H1 (cell line): ENCODE measurements at regions not wholly inside any gene's neighbourhood (a gene's known extent, or its start where the extent isn't known, plus 50 kb on each side); places are given as distances from the start of the nearest gene placed in this dataset.

ENCODE experiments used
- CTCF ChIA-PET: fragments of 300-600 bp; sonication (Branson Sonifier 250); formaldehyde crosslinking; loops from one replicate; lab custom pipeline; 2021; ENCODE audit not compliant: partially characterized antibody; lab: Charles Lee
- POLR2A ChIA-PET: fragments of 300-600 bp; sonication (Branson Sonifier 250); formaldehyde crosslinking; loops from one replicate; lab custom pipeline; 2021; ENCODE audit warnings: inconsistent platforms; ENCODE audit not compliant: partially characterized antibody; lab: Charles Lee
- DNase-seq, 2 experiments: peaks; one replicate each; pipeline versions ENCODE4 v3.0.0 to v3.0.0-alpha.2; 2010 to 2022; ENCODE audit warnings: low spot score in 2 of 2, low read depth in 1 of 2, mixed read lengths in 1 of 2
- FAIRE-seq: peaks from 2 replicates; lab custom pipeline; 2011; peaks lifted over from hg19 to GRCh38; lab: Jason Lieb, UNC
- H2AFZ ChIP-seq: 2 replicates; pipeline ENCODE4 v1.8.1; 2012; ENCODE audit warnings: low read length, inconsistent platforms
- H2AK5ac ChIP-seq: 2 replicates; pipeline ENCODE4 v1.6.1; 2013; ENCODE audit warnings: low read depth, low read length
- H2BK120ac ChIP-seq: replicated peaks from 2 replicates; pipeline ENCODE3; 2013; ENCODE audit warnings: low read depth, low read length, inconsistent platforms
- H2BK12ac ChIP-seq: 2 replicates; pipeline ENCODE4 v1.6.1; 2013; ENCODE audit warnings: low read depth, low read length
- H2BK15ac ChIP-seq: 2 replicates; pipeline ENCODE4 v1.6.1; 2013; ENCODE audit warnings: low read length
- H2BK20ac ChIP-seq: 2 replicates; pipeline ENCODE4 v1.6.1; 2013; ENCODE audit warnings: low read length
- H2BK5ac ChIP-seq: 2 replicates; pipeline ENCODE4 v1.6.1; 2013; ENCODE audit warnings: low read depth, low read length
- H3K14ac ChIP-seq: 2 replicates; pipeline ENCODE4 v1.6.1; 2013; ENCODE audit warnings: inconsistent platforms; ENCODE audit not compliant: insufficient read length
- H3K18ac ChIP-seq: 2 replicates; pipeline ENCODE4 v1.6.1; 2013; ENCODE audit warnings: low read length; ENCODE audit errors: extremely low read depth
- H3K23ac ChIP-seq: 2 replicates; pipeline ENCODE4 v1.6.1; 2013; ENCODE audit warnings: inconsistent platforms; ENCODE audit not compliant: insufficient read length
- H3K23me2 ChIP-seq: 2 replicates; pipeline ENCODE4 v1.6.1; 2013; ENCODE audit warnings: low read depth, low read length
- H3K27ac ChIP-seq: 2 replicates; pipeline ENCODE4 v1.6.1; 2011; ENCODE audit warnings: low read depth, low read length, inconsistent platforms
- H3K27me3 ChIP-seq, 4 experiments: replicated peaks in 1 of 4; 1 replicate in 1 of 4; 2 replicates in 3 of 4; pipeline versions ENCODE4 v1.6.1 to v1.8.1; 2011 to 2013; ENCODE audit warnings: low read length in 3 of 4, mild to moderate bottlenecking in 3 of 4, inconsistent platforms in 2 of 4, mixed read lengths in 2 of 4, moderate library complexity in 1 of 4; ENCODE audit not compliant: control insufficient read depth in 3 of 4, insufficient read depth in 3 of 4; ENCODE audit errors: extremely low read depth in 1 of 4
- H3K36me3 ChIP-seq, 4 experiments: 2 replicates each; pipeline versions ENCODE4 v1.6.1 to v1.8.1; 2011 to 2013; ENCODE audit warnings: mild to moderate bottlenecking in 4 of 4, low read length in 3 of 4, moderate library complexity in 2 of 4, control low read depth in 1 of 4, inconsistent platforms in 1 of 4; ENCODE audit not compliant: insufficient read depth in 4 of 4, control insufficient read depth in 2 of 4
- H3K4ac ChIP-seq: replicated peaks from 2 replicates; pipeline ENCODE3; 2013; ENCODE audit warnings: low read length, low read depth, mixed read lengths, inconsistent platforms; ENCODE audit not compliant: insufficient read length
- H3K4me1 ChIP-seq, 4 experiments: replicated peaks in 1 of 4; 1 replicate in 1 of 4; 2 replicates in 3 of 4; pipeline versions ENCODE4 v1.6.1 to v1.8.1; 2011 to 2013; ENCODE audit warnings: low read length in 3 of 4, inconsistent platforms in 2 of 4, mixed read lengths in 1 of 4; ENCODE audit not compliant: insufficient read depth in 4 of 4, control insufficient read depth in 3 of 4
- H3K4me2 ChIP-seq, 2 experiments: 2 replicates each; pipeline versions ENCODE4 v1.6.1 to v1.8.1; 2011 to 2013; ENCODE audit warnings: low read depth in 2 of 2, low read length in 2 of 2, control low read depth in 1 of 2, inconsistent platforms in 1 of 2, mild to moderate bottlenecking in 1 of 2; ENCODE audit not compliant: insufficient read depth in 1 of 2
- H3K4me3 ChIP-seq, 4 experiments: fragments of 200-600, 300-600 bp in 1 of 4; sonication (generic), shearing (Covaris generic), sonication (Bioruptor Twin) in 1 of 4; 2 replicates each; pipeline versions ENCODE4 v1.5.1 to v1.8.1; 2011 to 2016; ENCODE audit warnings: low read length in 4 of 4, low read depth in 3 of 4, control low read depth in 2 of 4, inconsistent platforms in 2 of 4, mild to moderate bottlenecking in 2 of 4, mixed read lengths in 1 of 4, moderate library complexity in 1 of 4; ENCODE audit not compliant: insufficient read depth in 2 of 4; ENCODE audit errors: extremely low read depth in 1 of 4
- H3K56ac ChIP-seq: replicated peaks from 2 replicates; pipeline ENCODE3; 2013; ENCODE audit warnings: low read depth, mild to moderate bottlenecking, mixed read lengths, low read length, inconsistent platforms; ENCODE audit not compliant: insufficient read length
- H3K79me1 ChIP-seq: 2 replicates; pipeline ENCODE4 v1.6.1; 2013; ENCODE audit warnings: low read depth, low read length, control low read depth
- H3K79me2 ChIP-seq, 2 experiments: 2 replicates each; pipeline versions ENCODE4 v1.6.1 to v1.8.1; 2012 to 2013; ENCODE audit warnings: low read length in 2 of 2, mild to moderate bottlenecking in 2 of 2, inconsistent platforms in 1 of 2; ENCODE audit not compliant: insufficient read depth in 2 of 2, control insufficient read depth in 1 of 2
- H3K9ac ChIP-seq, 4 experiments: replicated peaks in 1 of 4; 1 replicate in 1 of 4; 2 replicates in 3 of 4; pipeline versions ENCODE4 v1.6.1 to v1.8.1; 2011 to 2013; ENCODE audit warnings: low read depth in 3 of 4, low read length in 3 of 4, control low read depth in 2 of 4, mild to moderate bottlenecking in 2 of 4, moderate library complexity in 2 of 4, inconsistent platforms in 1 of 4; ENCODE audit errors: extremely low read depth in 1 of 4
- H3K9me3 ChIP-seq, 2 experiments: 2 replicates each; pipeline versions ENCODE4 v1.6.1 to v1.8.1; 2012 to 2013; ENCODE audit warnings: mild to moderate bottlenecking in 2 of 2, moderate library complexity in 2 of 2, control low read depth in 1 of 2, inconsistent platforms in 1 of 2, low read depth in 1 of 2, low read length in 1 of 2, mixed read lengths in 1 of 2; ENCODE audit not compliant: insufficient read depth in 2 of 2
- H4K20me1 ChIP-seq, 2 experiments: replicated peaks in 1 of 2; 2 replicates each; pipeline versions ENCODE3 to v1.8.1; 2011 to 2013; ENCODE audit warnings: inconsistent platforms in 2 of 2, low read length in 2 of 2, mild to moderate bottlenecking in 1 of 2; ENCODE audit not compliant: insufficient read depth in 2 of 2, control insufficient read depth in 1 of 2
- H4K5ac ChIP-seq: 2 replicates; pipeline ENCODE4 v1.6.1; 2013; ENCODE audit warnings: low read length, low read depth, mixed read lengths, inconsistent platforms; ENCODE audit not compliant: insufficient read length
- H4K8ac ChIP-seq: 2 replicates; pipeline ENCODE4 v1.8.0; 2013; ENCODE audit warnings: mild to moderate bottlenecking, moderate library complexity, low read length, inconsistent platforms; ENCODE audit not compliant: insufficient read depth; ENCODE audit errors: extremely low read depth
- H4K91ac ChIP-seq: replicated peaks from 2 replicates; pipeline ENCODE3; 2013; ENCODE audit warnings: low read length, mixed read lengths, inconsistent platforms; ENCODE audit not compliant: insufficient read length
- CHD2 ChIP-seq: IDR thresholded peaks from 2 replicates; pipeline ENCODE4 v1.6.1; 2012; ENCODE audit warnings: low read length, improper control_type of control experiment
- SIN3A ChIP-seq, 2 experiments: IDR thresholded peaks in 1 of 2; conservative IDR thresholded peaks in 1 of 2; 2 replicates each; pipeline ENCODE4 v1.6.1; 2011 to 2012; ENCODE audit warnings: low read length in 2 of 2, improper control_type of control experiment in 1 of 2, low read depth in 1 of 2, mild to moderate bottlenecking in 1 of 2
- WGBS, 2 experiments: shearing (Covaris generic) in 1 of 2; methylation state at CpG; one replicate each; pipeline versions ENCODE4 v1.1.6 to v1.1.7; 2013 to 2015; ENCODE audit warnings: low lambda C conversion rate in 2 of 2, mixed read lengths in 2 of 2, inconsistent platforms in 1 of 2, low coverage in 1 of 2, missing lambda C conversion rate in 1 of 2; ENCODE audit not compliant: insufficient replicate concordance in 2 of 2, insufficient coverage in 1 of 2, insufficient read length in 1 of 2; ENCODE audit errors: extremely low coverage in 1 of 2, missing lambda C conversion rate in 1 of 2; 5-methylcytosine and 5-hydroxymethylcytosine counted together

GRCh38 chr3:147960786-147961185, 551.6 kb downstream of the ZIC1 start:
- no peak overlapping the region for H3K23ac ChIP-seq
- no peak overlapping the region for H4K8ac ChIP-seq
- no peak overlapping the region for H2BK15ac ChIP-seq
- H2BK12ac ChIP-seq = no peak overlapping the region
- WGBS, 2 experiments = 74% methylated on average over 6 of the region's 6 CpGs; no CpG with 5 or more reads in 1 of the 2 experiments
- H3K18ac ChIP-seq = no peak overlapping the region
- CTCF ChIA-PET = interaction anchor here (1.0 to 1.2 kb wide), 2 partner anchors 16 to 575 kb away, joined by 3 to 4 read pairs; no protein-coding TSS in a partner anchor
- FAIRE-seq (no peak), DNase-seq (no peak)
- H4K20me1 ChIP-seq = no peaks in the 10 kb centered on the region
- no peak overlapping the region for H2BK120ac ChIP-seq
- no peaks in the 10 kb centered on the region for H3K27me3 ChIP-seq
- no peaks in the 10 kb centered on the region for H3K79me2 ChIP-seq
- no peak overlapping the region for H3K4me3 ChIP-seq
- no peaks in the 10 kb centered on the region for H3K79me1 ChIP-seq
- no peak overlapping the region for H4K91ac ChIP-seq
- no peak overlapping the region for H3K27ac ChIP-seq
- no peaks in the 10 kb centered on the region for H3K36me3 ChIP-seq
- H3K4me1 ChIP-seq = peaks cover 0 to 11% (median 2%) of the 10 kb centered on the region in 4 experiments; a peak in 2 of 7 replicates
- no peak overlapping the region for H4K5ac ChIP-seq
- TF ChIP-seq CHD2 = no peak
- no peak for TF ChIP-seq SIN3A (conservative IDR thresholded peaks at IDR 0.05 in 1 of 2, IDR thresholded peaks at IDR 0.05 in 1 of 2; ENCODE audit: low read depth in 1 of 2, low read length in 2 of 2)
- H3K9me3 ChIP-seq = no peaks in the 10 kb centered on the region
- no peak overlapping the region for H2AK5ac ChIP-seq
- no peaks in the 10 kb centered on the region for H3K23me2 ChIP-seq
- POLR2A ChIA-PET = no interaction called here
- no peak overlapping the region for H3K4ac ChIP-seq
- no peak overlapping the region for H2AFZ ChIP-seq
- H3K14ac ChIP-seq = no peak overlapping the region
- H3K56ac ChIP-seq = no peak overlapping the region
- H2BK20ac ChIP-seq = no peak overlapping the region
- H3K9ac ChIP-seq = no peak overlapping the region
- H2BK5ac ChIP-seq = no peak overlapping the region
- H3K4me2 ChIP-seq = no peak overlapping the region
